KMS-11 (cell line): ENCODE measurements at regions not wholly inside any gene's neighbourhood (a gene's known extent, or its start where the extent isn't known, plus 50 kb on each side); places are given as distances from the start of the nearest gene placed in this dataset.

ENCODE experiments used
- H2AFZ ChIP-seq: fragments of 200-600 bp; sonication (generic); 2 replicates; pipeline ENCODE4 v1.6.1; 2016; ENCODE audit warnings: antibody characterized with exemption, mixed run types, low read depth
- H3K27ac ChIP-seq: fragments of 200-600 bp; sonication (generic); 2 replicates; pipeline ENCODE4 v1.6.1; 2016; ENCODE audit warnings: mild to moderate bottlenecking, mixed run types
- H3K27me3 ChIP-seq: fragments of 200-600 bp; sonication (generic); 2 replicates; pipeline ENCODE4 v1.6.1; 2017; ENCODE audit warnings: mild to moderate bottlenecking, low read depth, mixed run types, moderate library complexity; ENCODE audit not compliant: insufficient read depth
- H3K36me3 ChIP-seq: fragments of 200-600 bp; sonication (generic); 2 replicates; pipeline ENCODE4 v1.6.1; 2017; ENCODE audit warnings: mild to moderate bottlenecking, mixed run types; ENCODE audit not compliant: insufficient read depth
- H3K4me1 ChIP-seq: fragments of 200-600 bp; sonication (generic); 2 replicates; pipeline ENCODE4 v1.6.1; 2016; ENCODE audit warnings: mild to moderate bottlenecking, low read depth, mixed run types; ENCODE audit not compliant: poor library complexity, severe bottlenecking
- H3K4me2 ChIP-seq: fragments of 200-600 bp; sonication (generic); 2 replicates; pipeline ENCODE4 v1.7.0; 2016; ENCODE audit warnings: mild to moderate bottlenecking, mixed run types
- H3K4me3 ChIP-seq: fragments of 200-600 bp; sonication (generic); IDR thresholded peaks from 2 replicates; pipeline ENCODE4 v1.6.1; 2017; ENCODE audit warnings: low read depth, low read length, mixed read lengths; ENCODE audit not compliant: insufficient read depth
- H3K79me2 ChIP-seq: fragments of 200-600 bp; sonication (generic); 2 replicates; pipeline ENCODE4 v1.6.1; 2016; ENCODE audit warnings: low read depth, mixed run types; ENCODE audit not compliant: insufficient read depth
- H3K9ac ChIP-seq: fragments of 200-600 bp; sonication (generic); 2 replicates; pipeline ENCODE4 v1.6.1; 2016; ENCODE audit warnings: mild to moderate bottlenecking, mixed run types
- H4K20me1 ChIP-seq: fragments of 200-600 bp; sonication (generic); 2 replicates; pipeline ENCODE4 v1.6.1; 2016; ENCODE audit warnings: mild to moderate bottlenecking, mixed run types; ENCODE audit not compliant: insufficient read depth
- TF ChIP-seq, protein P1 (sequence below): fragments of 200-600 bp; sonication (generic); conservative IDR thresholded peaks from 2 replicates; pipeline ENCODE4 v1.6.1; 2017; ENCODE audit warnings: low read depth, mild to moderate bottlenecking, antibody characterized with exemption, low read length, moderate library complexity, mixed read lengths

GRCh38 chr10:44811072-44811471, 100.1 kb upstream of the TMEM72 start:
- H2AFZ ChIP-seq = no peak overlapping the region
- H3K27me3 ChIP-seq = no peaks in the 10 kb centered on the region
- H3K79me2 ChIP-seq = no peaks in the 10 kb centered on the region
- no peak overlapping the region for H3K4me2 ChIP-seq
- no peak overlapping the region for H3K9ac ChIP-seq
- TF ChIP-seq, protein P1, sequence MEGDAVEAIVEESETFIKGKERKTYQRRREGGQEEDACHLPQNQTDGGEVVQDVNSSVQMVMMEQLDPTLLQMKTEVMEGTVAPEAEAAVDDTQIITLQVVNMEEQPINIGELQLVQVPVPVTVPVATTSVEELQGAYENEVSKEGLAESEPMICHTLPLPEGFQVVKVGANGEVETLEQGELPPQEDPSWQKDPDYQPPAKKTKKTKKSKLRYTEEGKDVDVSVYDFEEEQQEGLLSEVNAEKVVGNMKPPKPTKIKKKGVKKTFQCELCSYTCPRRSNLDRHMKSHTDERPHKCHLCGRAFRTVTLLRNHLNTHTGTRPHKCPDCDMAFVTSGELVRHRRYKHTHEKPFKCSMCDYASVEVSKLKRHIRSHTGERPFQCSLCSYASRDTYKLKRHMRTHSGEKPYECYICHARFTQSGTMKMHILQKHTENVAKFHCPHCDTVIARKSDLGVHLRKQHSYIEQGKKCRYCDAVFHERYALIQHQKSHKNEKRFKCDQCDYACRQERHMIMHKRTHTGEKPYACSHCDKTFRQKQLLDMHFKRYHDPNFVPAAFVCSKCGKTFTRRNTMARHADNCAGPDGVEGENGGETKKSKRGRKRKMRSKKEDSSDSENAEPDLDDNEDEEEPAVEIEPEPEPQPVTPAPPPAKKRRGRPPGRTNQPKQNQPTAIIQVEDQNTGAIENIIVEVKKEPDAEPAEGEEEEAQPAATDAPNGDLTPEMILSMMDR = no peak
- no peaks in the 10 kb centered on the region; the same call in 1 of the 2 replicates for H4K20me1 ChIP-seq
- H3K27ac ChIP-seq = no peak overlapping the region
- H3K4me1 ChIP-seq = no peaks in the 10 kb centered on the region
- no peaks in the 10 kb centered on the region; the same call in 1 of the 2 replicates for H3K36me3 ChIP-seq
- no peak overlapping the region for H3K4me3 ChIP-seq

- Histone ChIP-seq H3K4me1 (no peaks in the 10 kb centered on the region), H3K4me3 (no peak overlapping the region)
- TF ChIP-seq, protein P1 = no peak
Measured at GRCh38 chr10:44813201-44813600, 97.9 kb upstream of the TMEM72 start.

DNA sequence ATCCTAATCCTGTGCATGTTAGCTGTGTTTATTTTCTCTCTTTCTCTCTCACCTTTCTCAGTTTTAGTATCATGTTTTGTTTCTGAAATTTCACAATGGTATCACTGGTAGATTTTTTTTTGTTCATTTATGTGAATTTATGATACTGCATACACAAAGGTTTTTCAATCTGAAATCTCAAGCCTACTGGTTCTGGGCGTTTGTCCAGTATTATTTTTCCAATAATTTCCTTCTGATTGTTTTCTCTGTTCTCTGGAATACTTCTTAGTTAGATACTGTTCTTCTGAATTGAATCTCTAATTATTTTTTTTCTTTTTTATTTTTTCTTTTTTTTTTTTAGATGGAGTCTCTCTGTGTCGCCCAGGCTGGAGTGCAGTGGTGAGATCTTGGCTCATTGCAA, 96.2 kb upstream of the TMEM72 start:
- Histone ChIP-seq H3K4me1 (no peaks in the 10 kb centered on the region), H3K27me3 (no peaks in the 10 kb centered on the region), H2AFZ (no peak overlapping the region), H4K20me1 (no peaks in the 10 kb centered on the region; the same call in 1 of the 2 replicates), H3K4me2 (no peak overlapping the region), H3K79me2 (no peaks in the 10 kb centered on the region), H3K9ac (no peak overlapping the region), H3K27ac (no peak overlapping the region), H3K4me3 (no peak overlapping the region), H3K36me3 (no peaks in the 10 kb centered on the region)
- TF ChIP-seq, protein P1 = no peak

More at GRCh38 chr10:44813201-44813600, 97.9 kb upstream of the TMEM72 start:
- H3K27me3 ChIP-seq = no peaks in the 10 kb centered on the region
- no peaks in the 10 kb centered on the region for H3K36me3 ChIP-seq
- H3K27ac ChIP-seq = no peak overlapping the region
- no peak overlapping the region for H3K4me2 ChIP-seq
- H2AFZ ChIP-seq = no peak overlapping the region
- no peak overlapping the region for H3K9ac ChIP-seq
- no peaks in the 10 kb centered on the region; the same call in 1 of the 2 replicates for H4K20me1 ChIP-seq
- H3K79me2 ChIP-seq = no peaks in the 10 kb centered on the region

DNA sequence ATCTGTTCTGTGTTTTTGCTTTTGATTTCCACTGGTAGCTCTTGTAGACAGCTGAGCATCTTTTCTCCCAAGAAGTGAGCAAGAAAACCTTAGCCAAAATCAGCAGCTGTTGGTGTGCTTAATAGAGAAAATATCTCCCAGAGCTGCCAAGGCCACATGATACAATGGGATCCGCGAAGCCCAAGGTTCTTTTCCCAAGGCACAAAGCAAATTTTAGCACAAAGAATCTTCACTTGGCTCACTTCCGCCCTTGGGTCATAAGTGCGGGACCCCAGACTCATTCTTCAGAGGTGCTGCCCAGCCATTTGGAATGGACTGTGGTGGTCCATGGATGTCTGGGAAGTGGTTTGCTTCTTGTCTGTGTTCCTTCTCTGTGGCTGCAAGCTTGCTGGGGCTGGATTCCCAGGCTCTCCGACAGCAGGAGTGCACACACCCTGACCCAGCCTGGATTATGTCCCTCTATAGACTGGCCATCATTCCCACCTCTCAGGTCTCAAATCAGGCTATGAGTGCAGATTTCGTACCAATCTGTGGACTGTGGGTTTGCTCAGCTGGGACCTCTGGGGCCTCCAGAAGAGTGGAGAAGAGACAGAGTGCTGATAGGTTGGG, 93.0 kb upstream of the TMEM72 start:
- no peak overlapping the region for H2AFZ ChIP-seq
- H3K4me1 ChIP-seq = no peaks in the 10 kb centered on the region
- TF ChIP-seq, protein P1 = no peak
- H3K4me3 ChIP-seq = no peak overlapping the region
- H3K36me3 ChIP-seq = no peaks in the 10 kb centered on the region
- no peak overlapping the region for H3K9ac ChIP-seq
- no peaks in the 10 kb centered on the region for H4K20me1 ChIP-seq
- no peak overlapping the region for H3K4me2 ChIP-seq
- H3K79me2 ChIP-seq = no peaks in the 10 kb centered on the region
- no peaks in the 10 kb centered on the region for H3K27me3 ChIP-seq
- H3K27ac ChIP-seq = no peak overlapping the region
